Neural crest cell (in vitro differentiated cells): ENCODE measurements at regions not wholly inside any gene's neighbourhood (a gene's known extent, or its start where the extent isn't known, plus 50 kb on each side); places are given as distances from the start of the nearest gene placed in this dataset.

ENCODE experiments used
- DNase-seq: peaks from one replicate; pipeline ENCODE4 v3.0.0; 2021; ENCODE audit warnings: low read depth, mixed read lengths, low spot score
- H3K27ac Mint-ChIP-seq: one replicate; pipeline ENCODE4 v1.8.0; 2021; ENCODE audit warnings: mild to moderate bottlenecking, mixed read lengths; ENCODE audit not compliant: unreplicated experiment
- H3K27me3 Mint-ChIP-seq: 2 replicates; pipeline ENCODE4 v1.8.0; 2021; ENCODE audit warnings: low read depth, mild to moderate bottlenecking, mixed read lengths
- H3K36me3 Mint-ChIP-seq: 2 replicates; pipeline ENCODE4 v1.8.0; 2021; ENCODE audit warnings: low read depth, mild to moderate bottlenecking, mixed read lengths
- H3K4me1 Mint-ChIP-seq: 2 replicates; pipeline ENCODE4 v1.8.0; 2021; ENCODE audit warnings: mixed read lengths
- H3K4me3 Mint-ChIP-seq: one replicate; pipeline ENCODE4 v1.8.0; 2021; ENCODE audit warnings: mild to moderate bottlenecking, mixed read lengths
- H3K9me3 Mint-ChIP-seq: 2 replicates; pipeline ENCODE4 v1.8.0; 2021; ENCODE audit warnings: mixed read lengths
- TF ChIP-seq, protein P1 (sequence below): fragments of 200-600 bp; sonication (generic); conservative IDR thresholded peaks from 2 replicates; pipeline ENCODE4 v1.5.0; 2021; ENCODE audit warnings: antibody characterized with exemption, mild to moderate bottlenecking

DNA sequence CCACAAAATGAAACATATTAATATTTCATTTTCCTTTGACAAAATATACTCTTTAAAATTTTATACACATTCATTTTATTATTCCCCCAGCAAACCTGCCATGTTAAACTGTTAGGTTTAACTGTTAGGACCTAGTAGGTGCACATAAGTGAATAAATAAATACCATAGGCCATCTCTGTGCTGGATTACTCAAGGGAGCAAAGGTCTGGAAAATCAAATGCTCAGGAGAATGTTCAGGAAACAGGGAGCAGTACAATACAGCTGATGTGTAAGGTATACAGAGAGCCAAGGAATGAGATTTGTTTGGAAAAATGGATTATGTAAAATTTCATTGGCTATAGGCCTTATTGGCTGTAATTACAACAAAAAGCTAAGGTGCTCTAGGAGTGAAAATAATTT lies 339.3 kb downstream of the BCKDHB start:
- Mint-ChIP-seq H3K36me3 (peaks cover 14% of the 10 kb centered on the region), H3K4me1 (no peaks in the 10 kb centered on the region), H3K27ac (no peak overlapping the region), H3K4me3 (no peak overlapping the region), H3K9me3 (peaks cover 5% of the 10 kb centered on the region), H3K27me3 (no peaks in the 10 kb centered on the region)
- no peak for DNase-seq
- TF ChIP-seq, protein P1, sequence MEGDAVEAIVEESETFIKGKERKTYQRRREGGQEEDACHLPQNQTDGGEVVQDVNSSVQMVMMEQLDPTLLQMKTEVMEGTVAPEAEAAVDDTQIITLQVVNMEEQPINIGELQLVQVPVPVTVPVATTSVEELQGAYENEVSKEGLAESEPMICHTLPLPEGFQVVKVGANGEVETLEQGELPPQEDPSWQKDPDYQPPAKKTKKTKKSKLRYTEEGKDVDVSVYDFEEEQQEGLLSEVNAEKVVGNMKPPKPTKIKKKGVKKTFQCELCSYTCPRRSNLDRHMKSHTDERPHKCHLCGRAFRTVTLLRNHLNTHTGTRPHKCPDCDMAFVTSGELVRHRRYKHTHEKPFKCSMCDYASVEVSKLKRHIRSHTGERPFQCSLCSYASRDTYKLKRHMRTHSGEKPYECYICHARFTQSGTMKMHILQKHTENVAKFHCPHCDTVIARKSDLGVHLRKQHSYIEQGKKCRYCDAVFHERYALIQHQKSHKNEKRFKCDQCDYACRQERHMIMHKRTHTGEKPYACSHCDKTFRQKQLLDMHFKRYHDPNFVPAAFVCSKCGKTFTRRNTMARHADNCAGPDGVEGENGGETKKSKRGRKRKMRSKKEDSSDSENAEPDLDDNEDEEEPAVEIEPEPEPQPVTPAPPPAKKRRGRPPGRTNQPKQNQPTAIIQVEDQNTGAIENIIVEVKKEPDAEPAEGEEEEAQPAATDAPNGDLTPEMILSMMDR: no peak

GRCh38 chr6:80442366-80442765 lies 335.9 kb downstream of the BCKDHB start:
- H3K4me1 Mint-ChIP-seq: peaks cover 22% of the 10 kb centered on the region
- no peak for DNase-seq
- H3K27me3 Mint-ChIP-seq: no peaks in the 10 kb centered on the region
- no peak overlapping the region for H3K27ac Mint-ChIP-seq
- peaks cover 8% of the 10 kb centered on the region for H3K9me3 Mint-ChIP-seq
- peaks cover 12% of the 10 kb centered on the region for H3K36me3 Mint-ChIP-seq
- TF ChIP-seq, protein P1: no peak
- H3K4me3 Mint-ChIP-seq: no peak overlapping the region

DNA sequence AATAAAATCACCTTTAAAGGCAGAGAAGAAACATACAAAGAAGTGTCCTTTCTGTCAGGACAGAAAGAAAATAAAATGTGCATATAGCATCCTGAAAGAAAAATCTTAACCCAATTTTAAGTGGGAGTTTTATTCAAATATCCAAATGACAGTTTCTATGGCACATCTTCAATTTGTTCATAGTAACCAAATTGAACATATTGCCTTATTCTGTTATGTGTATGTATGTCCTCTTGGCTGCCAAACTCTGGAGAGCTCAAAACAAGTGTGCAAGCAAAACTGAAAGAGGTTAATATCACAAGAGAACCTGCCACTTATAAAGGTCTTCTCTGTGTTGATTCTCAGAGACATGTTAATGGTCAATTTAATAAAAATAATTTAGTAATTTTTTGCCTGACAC lies 334.7 kb downstream of the BCKDHB start:
- Mint-ChIP-seq H3K9me3 (peaks cover 3% of the 10 kb centered on the region), H3K27ac (no peak overlapping the region), H3K36me3 (peaks cover 9% of the 10 kb centered on the region), H3K4me3 (no peak overlapping the region), H3K27me3 (no peaks in the 10 kb centered on the region), H3K4me1 (peaks cover 24% of the 10 kb centered on the region)
- TF ChIP-seq, protein P1: no peak
- DNase-seq: no peak

- no peak overlapping the region for H3K27ac Mint-ChIP-seq
- DNase-seq: no peak
- peaks cover 7% of the 10 kb centered on the region for H3K36me3 Mint-ChIP-seq
- TF ChIP-seq, protein P1: no peak
- no peak overlapping the region for H3K4me3 Mint-ChIP-seq
- H3K27me3 Mint-ChIP-seq: no peaks in the 10 kb centered on the region
- H3K9me3 Mint-ChIP-seq: peaks cover 3% of the 10 kb centered on the region
- peaks cover 24% of the 10 kb centered on the region for H3K4me1 Mint-ChIP-seq
Observed at GRCh38 chr6:80440496-80441115, 334.1 kb downstream of the BCKDHB start.

GRCh38 chr6:80439721-80440470 lies 333.4 kb downstream of the BCKDHB start:
- peaks cover 3% of the 10 kb centered on the region for H3K9me3 Mint-ChIP-seq
- no peak overlapping the region for H3K27ac Mint-ChIP-seq
- no peak overlapping the region for H3K4me3 Mint-ChIP-seq
- peaks cover 3% of the 10 kb centered on the region for H3K36me3 Mint-ChIP-seq
- DNase-seq: no peak
- TF ChIP-seq, protein P1: no peak
- peaks cover 24% of the 10 kb centered on the region for H3K4me1 Mint-ChIP-seq
- no peaks in the 10 kb centered on the region for H3K27me3 Mint-ChIP-seq
